Kidney (tissue), 13 donors: ENCODE measurements at regions not wholly inside any gene's neighbourhood (a gene's known extent, or its start where the extent isn't known, plus 50 kb on each side); places are given as distances from the start of the nearest gene placed in this dataset.
A peak's percentile ranks its signal among the peaks of the same experiment; 100 is the strongest.

Experiments used
- DNase-seq, 5 donors: peaks; one replicate each; pipeline ENCODE4 v3.0.0-alpha.2; 2013 to 2020
- FAIRE-seq: peaks from 2 replicates; lab custom pipeline; 2012; peaks lifted over from hg19 to GRCh38; lab: Jason Lieb, UNC
- H3K27ac ChIP-seq, 2 donors: one replicate each; pipeline ENCODE4 v1.7.0; 2013; ENCODE audit warnings: low read depth in 2 of 2, low read length in 2 of 2, inconsistent platforms in 1 of 2
- H3K27me3 ChIP-seq: one replicate; pipeline ENCODE4 v1.7.1; 2013; ENCODE audit warnings: low read length, inconsistent platforms; ENCODE audit not compliant: control insufficient read depth, insufficient read depth
- H3K36me3 ChIP-seq, 3 donors: one replicate each; pipeline versions ENCODE4 v1.7.0 to v1.7.1; 2013; ENCODE audit warnings: low read length in 3 of 3, control low read depth in 1 of 3, inconsistent platforms in 1 of 3; ENCODE audit not compliant: insufficient read depth in 3 of 3, control insufficient read depth in 2 of 3
- H3K4me1 ChIP-seq, 3 donors: one replicate each; pipeline versions ENCODE4 v1.7.0 to v1.7.1; 2013; ENCODE audit warnings: low read length in 3 of 3, inconsistent platforms in 1 of 3, low read depth in 1 of 3; ENCODE audit not compliant: control insufficient read depth in 2 of 3, insufficient read depth in 2 of 3
- H3K4me3 ChIP-seq, 3 donors: one replicate each; pipeline versions ENCODE4 v1.7.0 to v1.8.1; 2013; ENCODE audit warnings: low read length in 3 of 3, control low read depth in 1 of 3, inconsistent platforms in 1 of 3
- H3K9ac ChIP-seq, 3 donors: one replicate each; pipeline versions ENCODE4 v1.7.0 to v1.7.1; 2013; ENCODE audit warnings: low read length in 3 of 3, control low read depth in 1 of 3, inconsistent platforms in 1 of 3
- H3K9me3 ChIP-seq, 3 donors: one replicate each; pipeline versions ENCODE4 v1.7.0 to v1.7.1; 2013; ENCODE audit warnings: low read length in 3 of 3, control low read depth in 1 of 3, inconsistent platforms in 1 of 3; ENCODE audit not compliant: control insufficient read depth in 2 of 3, insufficient read depth in 1 of 3
- intact Hi-C: fragments of 100-400 bp; cut with DNase I; formaldehyde crosslinking; loops from one replicate; pipeline ENCODE4 v1.11.1; 2022
- TF ChIP-seq, protein P1 (sequence below): IDR thresholded peaks from 3 replicates; pipeline ENCODE4 v1.5.1; 2012; ENCODE audit warnings: mild to moderate bottlenecking, moderate library complexity, borderline replicate concordance; ENCODE audit not compliant: insufficient read depth; ENCODE audit errors: extremely low read depth
- donor health status: control.
- donor health status: control.
- donor health status: control.
- donor health status: control.
- donor health status: control.
- donor health status: DM: yes; HTN: yes; CAD: no.
- donor health status: Normal renal cell carcinoma (clear cell type).

DNA sequence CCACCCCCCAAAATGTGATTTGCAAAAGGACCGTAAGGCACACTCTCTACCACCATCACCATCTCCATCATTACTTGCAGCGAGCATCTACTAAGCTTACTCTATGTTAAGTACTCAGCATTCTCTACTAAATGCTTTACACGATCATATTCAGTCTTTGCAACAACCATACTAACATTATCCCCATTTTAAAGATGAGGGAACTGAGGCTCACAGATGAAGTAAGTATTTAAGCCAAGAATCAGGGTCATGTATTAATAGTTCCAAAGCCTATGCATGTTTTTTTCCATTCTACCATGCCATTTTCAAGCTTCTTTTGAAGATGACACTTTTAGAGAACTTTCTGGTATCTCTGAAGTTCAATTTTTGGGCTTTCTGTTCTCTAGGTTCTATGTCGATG is 121.7 kb upstream of the ANKRD55 start:
- peaks cover 12 to 42% (median 24%) of the 10 kb centered on the region in 3 donors for H3K4me1 ChIP-seq
- TF ChIP-seq, protein P1, sequence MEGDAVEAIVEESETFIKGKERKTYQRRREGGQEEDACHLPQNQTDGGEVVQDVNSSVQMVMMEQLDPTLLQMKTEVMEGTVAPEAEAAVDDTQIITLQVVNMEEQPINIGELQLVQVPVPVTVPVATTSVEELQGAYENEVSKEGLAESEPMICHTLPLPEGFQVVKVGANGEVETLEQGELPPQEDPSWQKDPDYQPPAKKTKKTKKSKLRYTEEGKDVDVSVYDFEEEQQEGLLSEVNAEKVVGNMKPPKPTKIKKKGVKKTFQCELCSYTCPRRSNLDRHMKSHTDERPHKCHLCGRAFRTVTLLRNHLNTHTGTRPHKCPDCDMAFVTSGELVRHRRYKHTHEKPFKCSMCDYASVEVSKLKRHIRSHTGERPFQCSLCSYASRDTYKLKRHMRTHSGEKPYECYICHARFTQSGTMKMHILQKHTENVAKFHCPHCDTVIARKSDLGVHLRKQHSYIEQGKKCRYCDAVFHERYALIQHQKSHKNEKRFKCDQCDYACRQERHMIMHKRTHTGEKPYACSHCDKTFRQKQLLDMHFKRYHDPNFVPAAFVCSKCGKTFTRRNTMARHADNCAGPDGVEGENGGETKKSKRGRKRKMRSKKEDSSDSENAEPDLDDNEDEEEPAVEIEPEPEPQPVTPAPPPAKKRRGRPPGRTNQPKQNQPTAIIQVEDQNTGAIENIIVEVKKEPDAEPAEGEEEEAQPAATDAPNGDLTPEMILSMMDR: no peak
- intact Hi-C loops: no loop called here
- no peak for DNase-seq
- no peaks in the 10 kb centered on the region for H3K36me3 ChIP-seq
- H3K9ac ChIP-seq: no peak overlapping the region
- H3K9me3 ChIP-seq: no peaks in the 10 kb centered on the region
- H3K27me3 ChIP-seq: no peaks in the 10 kb centered on the region
- no peak overlapping the region for H3K4me3 ChIP-seq
- H3K27ac ChIP-seq: no peak overlapping the region
- FAIRE-seq: no peak

DNA sequence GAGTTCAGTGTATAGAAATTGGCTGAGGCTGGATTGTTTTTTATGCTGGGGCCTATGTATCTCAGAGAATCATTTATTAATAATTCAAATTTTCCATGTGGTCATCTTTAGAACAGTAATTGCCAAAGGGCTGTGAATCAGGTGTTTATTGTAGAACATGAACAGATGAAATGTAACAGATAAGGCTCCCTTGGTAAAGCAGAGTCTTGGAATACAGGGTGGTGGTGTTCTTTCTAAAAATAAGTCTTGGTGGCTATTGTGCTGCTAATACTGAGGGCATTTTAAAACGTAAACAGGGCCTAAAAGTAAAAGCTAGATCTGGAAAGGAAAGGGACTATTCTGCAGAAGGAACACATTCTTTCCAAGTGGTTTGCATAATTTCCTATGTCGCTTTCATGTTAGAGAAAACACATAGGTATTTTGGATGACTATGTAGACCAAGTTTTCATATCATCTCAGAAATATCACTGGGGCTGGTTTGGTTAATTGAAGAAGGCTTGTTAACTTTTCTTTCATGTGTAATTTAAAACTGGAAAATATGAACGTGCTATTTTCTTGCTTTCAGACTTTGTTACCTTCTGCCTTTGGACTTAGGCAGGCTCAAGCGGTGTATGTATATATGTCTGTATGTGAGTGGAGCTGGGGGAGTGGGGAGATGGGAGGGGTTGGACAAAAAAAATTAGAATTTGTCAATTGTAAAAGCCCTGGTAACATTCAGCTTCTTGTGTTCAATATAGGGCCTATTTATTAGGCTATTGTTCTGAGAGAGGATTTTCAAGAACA is 119.9 kb upstream of the ANKRD55 start:
- no peak for FAIRE-seq
- H3K36me3 ChIP-seq: no peaks in the 10 kb centered on the region
- DNase-seq: no peak
- no peaks in the 10 kb centered on the region for H3K27me3 ChIP-seq
- intact Hi-C loops: no loop called here
- no peak overlapping the region for H3K9ac ChIP-seq
- H3K4me3 ChIP-seq: no peak overlapping the region
- peaks cover 9 to 28% (median 15%) of the 10 kb centered on the region in 3 donors for H3K4me1 ChIP-seq
- peak overlapping the region; percentile 24 to 35 for H3K27ac ChIP-seq
- TF ChIP-seq, protein P1: no peak
- H3K9me3 ChIP-seq: no peaks in the 10 kb centered on the region

DNA sequence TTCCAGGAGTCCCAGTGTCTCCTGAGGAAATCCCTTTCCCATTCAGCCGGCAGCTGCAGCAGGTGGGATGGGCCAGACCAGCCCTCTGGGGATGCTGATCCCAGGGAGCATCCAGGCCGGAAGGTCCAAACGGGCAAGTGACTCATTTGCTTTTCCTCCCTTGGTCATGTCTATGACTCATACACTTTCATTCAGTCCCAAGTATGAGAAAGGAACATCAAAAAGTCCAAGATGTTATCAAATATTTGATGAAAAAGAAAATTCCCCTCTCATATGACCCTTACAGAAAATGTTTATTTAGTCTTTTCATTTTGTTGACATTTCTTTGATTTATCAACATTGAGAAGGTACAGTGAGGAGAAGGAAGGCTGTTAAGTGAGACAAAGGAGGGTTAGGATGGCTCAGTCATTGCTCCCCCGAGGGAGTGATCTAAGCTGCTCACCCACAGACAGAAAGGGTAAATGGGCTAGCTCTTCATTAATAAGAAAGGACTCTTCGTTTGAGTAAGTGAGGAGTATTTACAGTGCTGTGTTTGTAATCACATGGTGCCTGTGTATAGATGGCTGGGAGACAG is 117.6 kb upstream of the ANKRD55 start:
- Histone ChIP-seq H3K27ac (peak overlapping the region in 1 of 2 donors; percentile 45), H3K9ac (no peak overlapping the region)
- intact Hi-C loops: no loop called here

More for the DNA sequence above, 117.6 kb upstream of the ANKRD55 start:
- Histone ChIP-seq H3K4me1 (peaks cover 0 to 6% (median 5%) of the 10 kb centered on the region in 3 donors), H3K4me3 (no peak overlapping the region), H3K36me3 (no peaks in the 10 kb centered on the region), H3K27me3 (no peaks in the 10 kb centered on the region), H3K9me3 (no peaks in the 10 kb centered on the region)
- TF ChIP-seq, protein P1: no peak
- DNase-seq: peak in 1 of 5 donors; percentile 89
- FAIRE-seq: peak; percentile 59
